ENCODE measurements at regions not wholly inside any gene's neighbourhood (a gene's known extent, or its start where the extent isn't known, plus 50 kb on each side); places are given as distances from the start of the nearest gene placed in this dataset.

- TF ChIP-seq POLR2AphosphoS5 (IDR thresholded peaks at IDR 0.05; ENCODE audit: low read depth, low read length) = no peak
- TF ChIP-seq POLR2A (IDR thresholded peaks at IDR 0.05; ENCODE audit: low read depth, low read length) = no peak
- no peak for TF ChIP-seq TAF1 (IDR thresholded peaks at IDR 0.05; ENCODE audit: borderline replicate concordance, low read depth, low read length)
These were observed 856.0 kb upstream of the FRG1 start for GRCh38 chr4:189084671-189085070.

Data from GM12892 (cell line).